GM21723 (cell line): ENCODE measurements at regions not wholly inside any gene's neighbourhood (a gene's known extent, or its start where the extent isn't known, plus 50 kb on each side); places are given as distances from the start of the nearest gene placed in this dataset.
"Not testable (repeated sequence)": the region's sequence is repeated elsewhere in the genome, so short reads cannot be mapped to it uniquely, and the experiment has no call there.

Experiments
- ATAC-seq: cut with Tn5 transposase; IDR thresholded peaks from one replicate; pipeline ENCODE4 v1.9.1; 2021; ENCODE audit warnings: mild to moderate bottlenecking, moderate library complexity; ENCODE audit not compliant: unreplicated experiment

GRCh38 chr3:35194666-35195065, 444.7 kb upstream of the ARPP21 start:
- no peak for ATAC-seq

GRCh38 chr3:35198857-35199256, 440.5 kb upstream of the ARPP21 start:
- ATAC-seq = no peak

DNA sequence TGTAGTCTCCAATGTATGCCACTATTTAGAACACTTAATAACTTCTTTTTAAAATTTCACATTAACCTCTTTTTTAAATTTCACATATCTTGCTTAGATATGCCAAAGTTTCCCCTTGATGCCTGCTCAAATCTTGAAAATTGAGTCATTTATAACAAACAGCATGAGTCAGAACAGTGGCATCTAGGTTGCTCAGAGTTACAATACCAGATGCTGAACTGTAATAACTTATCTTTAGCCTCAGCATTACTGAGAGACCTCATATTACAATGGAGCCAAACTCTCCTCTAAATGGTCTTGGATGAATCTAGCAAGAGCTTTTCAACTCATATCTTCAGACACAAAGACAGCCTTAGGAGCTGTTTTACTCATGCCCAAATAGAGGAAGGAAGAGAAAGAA, 439.3 kb upstream of the ARPP21 start:
- ATAC-seq = no peak

DNA sequence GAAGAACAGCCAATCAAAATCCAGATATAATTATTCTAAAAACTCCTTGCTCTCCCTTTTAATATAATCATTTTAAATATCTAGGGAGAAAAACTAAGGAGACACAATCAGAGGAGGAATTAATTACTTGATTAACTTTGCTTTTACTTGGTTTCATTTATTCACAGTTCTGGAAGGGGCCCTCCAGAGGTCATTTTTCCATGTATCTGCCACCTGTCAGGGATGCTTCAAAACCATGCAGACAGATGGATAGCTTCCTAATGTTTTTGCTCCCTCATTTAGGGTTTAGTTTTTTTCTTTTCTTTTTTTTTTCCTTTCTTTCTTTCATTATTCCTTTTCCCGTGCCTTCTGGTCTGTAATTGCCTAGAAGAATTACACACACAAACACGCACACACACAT, 438.1 kb upstream of the ARPP21 start:
- ATAC-seq = no peak

GRCh38 chr3:35215525-35216500, 423.5 kb upstream of the ARPP21 start:
- no peak for ATAC-seq

DNA sequence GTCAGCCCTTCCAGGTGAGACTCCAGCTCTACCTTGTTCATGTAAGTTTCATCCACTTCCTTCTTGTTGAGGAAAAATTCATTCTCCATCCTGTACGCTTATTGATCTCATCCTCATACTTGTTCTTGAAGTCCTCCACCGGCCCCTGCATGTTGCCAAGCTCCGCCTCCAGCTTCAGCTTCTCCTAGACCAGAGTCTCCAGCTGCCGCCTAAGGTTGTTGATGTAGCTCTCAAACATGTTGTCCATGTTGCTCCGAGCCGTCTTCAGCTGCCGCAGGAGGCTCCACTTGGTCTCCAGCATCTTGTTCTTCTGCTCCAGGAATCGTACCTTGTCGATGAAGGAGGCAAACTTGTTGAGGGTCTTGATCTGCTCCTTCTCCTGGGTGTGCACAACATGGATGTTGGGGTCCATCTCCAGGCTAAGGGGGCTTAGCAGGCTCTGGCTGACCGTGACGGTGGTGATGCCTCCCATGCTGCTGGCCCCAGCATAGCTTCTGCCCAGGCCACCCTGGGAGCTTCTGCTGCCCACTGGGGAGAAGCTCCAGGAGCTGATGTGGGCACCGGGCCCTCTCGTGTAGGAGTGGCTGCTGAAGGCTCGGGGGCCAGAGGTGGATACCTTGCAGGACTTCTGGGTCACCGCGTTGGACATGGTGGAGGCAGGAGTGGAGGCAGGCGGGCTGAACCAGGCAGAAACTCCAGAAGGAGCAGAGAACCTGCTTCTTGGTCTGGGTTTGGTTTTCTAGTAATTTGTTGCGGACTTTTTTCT, 422.6 kb upstream of the ARPP21 start:
- ATAC-seq = no peak

DNA sequence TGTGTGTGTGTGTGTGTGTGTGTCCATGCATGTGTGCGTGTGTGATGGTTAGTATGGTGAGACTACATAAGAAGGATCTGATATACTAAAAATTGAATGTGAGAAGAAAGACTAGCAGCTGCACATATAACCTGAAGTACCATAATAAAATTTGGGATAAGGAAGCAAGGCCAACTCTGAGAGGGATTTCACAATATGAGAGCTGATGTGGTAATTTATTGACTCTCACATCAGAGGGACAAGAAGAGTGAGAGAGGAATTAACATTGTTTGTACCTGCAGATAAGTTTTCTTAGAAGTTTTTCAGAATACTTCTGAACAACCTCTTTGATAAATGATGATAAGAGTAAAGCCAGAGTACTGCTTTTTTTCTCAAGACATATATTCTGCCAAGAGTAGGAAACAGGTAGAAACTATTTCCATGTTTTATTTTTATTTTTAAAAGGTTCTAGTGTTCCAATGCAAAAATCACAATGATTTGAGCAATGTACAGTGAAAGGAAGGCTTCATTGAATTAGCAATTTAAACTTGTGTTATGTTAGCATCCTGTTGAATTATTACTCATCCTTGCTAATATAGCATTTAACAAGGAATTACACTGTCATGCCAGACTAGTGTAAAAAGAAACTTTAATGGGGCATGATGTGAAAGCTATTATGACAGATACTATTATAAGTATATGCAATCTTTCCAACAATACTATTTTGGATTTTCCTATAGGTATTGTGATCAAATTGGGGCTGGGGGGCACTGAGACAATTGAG, 415.5 kb upstream of the ARPP21 start:
- no peak for ATAC-seq

DNA sequence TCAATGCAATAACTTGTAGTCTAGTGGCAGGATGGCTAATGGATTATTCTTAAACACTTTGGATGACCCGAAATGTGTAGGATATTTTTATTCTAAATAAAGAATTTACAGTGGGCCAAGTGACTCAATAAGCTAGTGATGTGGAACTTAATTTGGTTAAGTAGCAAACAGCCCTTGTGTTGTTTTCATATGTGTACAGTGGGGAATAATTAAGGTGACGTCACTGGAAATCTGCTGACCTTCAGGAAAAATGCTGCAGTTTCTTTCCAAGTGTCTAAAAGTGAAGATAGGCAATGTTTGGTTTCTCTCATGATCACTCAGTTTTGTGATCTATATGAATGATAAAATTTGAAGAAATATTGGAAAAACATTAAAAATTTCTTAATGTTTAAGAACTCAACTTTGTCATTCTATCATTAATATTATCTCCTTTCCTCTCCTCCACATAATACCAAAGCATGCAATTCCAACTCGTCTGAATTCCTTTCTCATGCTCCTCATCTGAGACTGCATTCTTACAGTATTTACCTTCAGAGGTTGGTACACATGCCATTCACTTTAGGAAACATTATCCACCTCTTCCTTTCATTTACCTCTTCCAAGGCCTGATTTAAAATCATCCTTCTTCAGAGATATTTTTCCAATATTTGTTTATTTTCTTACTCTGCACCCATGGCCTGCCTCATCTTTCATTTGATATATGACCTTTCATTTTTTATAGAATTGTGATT, 414.6 kb upstream of the ARPP21 start:
- no peak for ATAC-seq

- ATAC-seq = no peak
Observed at GRCh38 chr3:35241236-35241635, 398.1 kb upstream of the ARPP21 start.

DNA sequence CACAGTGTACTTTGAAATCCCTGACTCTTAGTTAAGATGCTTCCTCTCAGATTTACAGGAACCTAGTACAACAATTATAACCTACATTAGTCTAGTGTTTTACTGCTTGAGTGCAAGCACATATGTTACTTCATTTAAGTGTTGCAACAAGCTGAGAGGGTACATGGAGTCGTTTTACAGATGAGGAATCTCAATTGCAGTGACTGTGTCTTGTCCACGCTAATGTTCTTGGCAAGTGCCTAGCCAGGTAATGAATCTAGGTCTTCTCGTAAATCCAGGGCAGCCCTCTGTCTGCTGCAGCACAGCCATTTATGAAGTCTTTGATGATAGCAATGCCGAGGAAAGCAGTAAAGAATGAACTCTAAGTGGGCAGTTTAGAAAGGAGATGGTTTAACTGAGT, 384.4 kb upstream of the ARPP21 start:
- no peak for ATAC-seq

DNA sequence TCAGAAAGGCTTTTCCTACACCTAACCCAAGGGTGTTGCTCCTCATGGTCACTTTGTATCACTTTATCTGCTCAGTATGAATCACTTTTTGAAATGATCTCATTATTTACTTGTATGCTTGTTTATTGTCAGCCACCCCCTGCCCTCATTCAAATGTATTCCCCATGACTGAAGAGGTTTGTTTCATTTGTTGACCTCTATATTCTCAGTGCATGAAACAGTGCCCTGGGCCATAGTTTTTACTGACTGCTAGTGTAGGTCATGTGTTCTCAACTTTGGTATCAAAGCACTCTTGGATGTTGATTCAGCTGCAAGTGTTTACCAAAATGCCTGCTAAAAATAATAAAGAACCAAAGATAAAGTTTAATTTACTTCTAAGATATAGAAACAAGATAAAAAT, 381.7 kb upstream of the ARPP21 start:
- ATAC-seq = no peak

GRCh38 chr3:35262406-35262805, 376.9 kb upstream of the ARPP21 start:
- no peak for ATAC-seq

DNA sequence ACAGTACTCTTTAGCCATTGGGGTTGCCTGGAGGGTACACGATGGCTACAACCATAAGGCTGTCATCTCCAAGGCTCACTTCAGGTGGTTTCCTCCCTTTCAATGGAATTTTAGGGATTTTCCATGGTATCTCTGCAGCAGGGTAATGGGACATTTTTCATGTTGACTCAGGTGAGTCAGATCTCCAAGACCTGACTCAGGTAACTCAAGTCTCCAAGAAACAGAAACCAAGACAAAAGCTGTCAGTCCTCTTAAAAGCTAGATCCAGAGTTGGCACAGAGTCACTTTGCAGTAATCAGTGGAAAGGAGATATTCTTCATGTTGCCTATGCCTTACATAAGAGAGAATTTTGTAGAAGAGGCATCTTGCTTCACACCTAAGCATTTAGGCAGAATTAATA, 375.8 kb upstream of the ARPP21 start:
- ATAC-seq = no peak

DNA sequence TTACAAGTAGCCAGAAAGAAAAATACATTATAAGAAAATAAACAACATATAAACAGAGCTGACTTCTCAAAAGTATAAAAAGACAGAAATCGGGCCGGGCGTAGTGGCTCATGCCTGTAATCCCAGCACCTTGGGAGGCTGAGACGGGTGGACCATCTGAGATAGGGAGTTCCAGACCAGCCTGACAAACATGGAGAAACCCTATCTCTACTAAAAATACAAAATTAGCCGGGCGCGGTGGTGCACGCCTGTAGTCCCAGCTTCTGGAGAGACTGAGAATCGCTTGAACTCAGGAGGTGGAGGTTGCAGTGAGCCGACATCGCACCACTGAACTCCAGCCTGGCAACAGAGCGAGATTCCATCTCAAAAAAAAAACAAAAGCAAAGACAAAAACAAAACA, 373.3 kb upstream of the ARPP21 start:
- ATAC-seq = not testable (repeated sequence)

- ATAC-seq = no peak
Observed at GRCh38 chr3:35275768-35276167, 363.6 kb upstream of the ARPP21 start.

DNA sequence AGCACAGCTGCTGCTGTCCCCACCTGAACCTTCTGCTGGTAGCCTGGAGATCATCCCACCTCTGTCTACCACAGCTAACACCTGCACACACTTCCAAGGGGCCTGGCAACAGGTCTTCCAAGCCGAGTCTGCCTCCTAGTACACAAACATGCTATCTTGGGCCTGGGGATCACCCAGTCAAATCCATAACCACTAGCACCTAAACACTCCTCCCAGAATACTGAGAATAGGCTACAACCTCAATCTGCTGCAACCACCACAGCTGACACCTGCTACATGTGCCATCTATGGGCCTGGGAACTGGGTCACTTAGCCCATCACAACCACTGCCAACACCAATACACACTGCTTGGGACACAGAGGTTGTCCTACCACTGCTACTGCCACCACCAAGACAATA, 362.8 kb upstream of the ARPP21 start:
- ATAC-seq = no peak

GRCh38 chr3:35291471-35292236, 347.7 kb upstream of the ARPP21 start:
- ATAC-seq = no peak

DNA sequence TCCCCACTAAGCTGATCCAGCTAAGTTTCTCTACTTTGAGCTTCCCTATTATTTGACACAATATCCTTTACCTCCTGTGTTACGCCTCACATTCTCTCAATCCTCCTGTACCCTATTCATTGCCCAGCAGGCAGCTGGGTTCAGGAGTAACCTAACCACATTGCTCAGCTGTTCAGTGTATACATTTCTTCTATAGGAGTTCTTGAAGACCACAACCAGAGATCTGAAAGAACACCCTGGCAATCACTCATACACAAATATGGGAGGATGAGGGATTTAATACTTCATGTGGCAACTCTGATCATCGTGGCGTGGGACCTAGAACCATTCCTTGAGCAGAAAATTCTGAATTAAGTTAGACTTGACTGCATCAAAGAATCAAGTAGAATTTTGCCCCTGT, 346.8 kb upstream of the ARPP21 start:
- no peak for ATAC-seq

DNA sequence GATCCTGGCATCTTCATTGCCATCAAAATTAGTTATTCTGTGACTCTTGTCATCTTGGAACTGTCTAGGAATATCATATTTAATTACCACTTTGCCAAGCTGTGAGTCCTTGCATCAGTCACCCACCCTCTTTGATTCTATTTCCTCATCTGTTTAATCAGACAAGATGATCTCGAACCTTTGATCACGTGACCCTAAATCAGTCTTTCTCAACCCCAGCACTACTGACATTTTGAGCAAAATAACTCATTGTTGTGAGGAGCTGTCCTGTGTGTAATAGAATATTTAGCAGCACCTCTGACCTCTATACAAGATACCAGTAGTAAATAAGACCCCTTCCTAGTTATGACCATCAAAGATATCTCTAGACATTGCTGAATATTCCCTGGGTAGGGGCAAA, 343.4 kb upstream of the ARPP21 start:
- no peak for ATAC-seq

DNA sequence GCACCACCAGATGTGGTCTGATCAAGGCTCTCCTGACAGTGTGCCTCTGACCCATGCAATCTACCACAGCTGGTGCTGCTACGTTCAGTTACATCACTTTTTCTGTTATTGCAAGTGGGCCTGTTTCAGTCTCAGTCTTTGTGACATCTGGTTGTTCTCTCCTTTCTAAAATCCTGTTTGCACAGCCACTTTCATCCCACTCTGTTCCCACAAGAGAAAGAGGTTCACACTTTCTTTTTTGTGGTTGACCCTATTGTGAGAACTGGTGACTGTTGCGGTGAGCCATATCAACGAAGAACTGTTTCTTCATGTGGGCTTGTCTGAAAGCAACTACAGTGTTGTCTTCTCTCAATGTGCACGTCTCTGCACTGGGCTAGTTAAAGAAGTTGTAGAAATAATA, 342.8 kb upstream of the ARPP21 start:
- ATAC-seq = no peak
